ENCODE measurements at regions not wholly inside any gene's neighbourhood (a gene's known extent, or its start where the extent isn't known, plus 50 kb on each side); places are given as distances from the start of the nearest gene placed in this dataset.

DNA sequence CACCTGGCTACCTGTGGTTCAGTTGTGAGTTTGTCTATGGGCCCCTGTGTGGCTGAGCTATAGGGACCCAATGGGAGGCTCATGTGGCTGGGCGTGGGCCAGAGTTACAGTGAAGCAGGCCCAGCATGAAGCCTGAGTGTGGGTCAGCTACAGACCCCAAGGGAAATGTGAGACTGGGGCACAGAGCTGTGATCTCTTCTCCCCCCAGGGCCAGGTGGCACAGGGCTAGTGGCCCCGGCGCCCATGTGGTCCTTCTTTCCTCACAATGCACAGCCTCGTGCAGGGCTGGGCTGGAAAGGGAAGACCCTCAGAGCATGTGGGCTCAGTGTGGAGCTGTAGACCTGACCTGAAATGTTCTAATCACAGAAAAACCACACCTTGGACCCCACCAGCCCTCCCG, 71.6 kb upstream of the NECTIN1 start:
- Mint-ChIP-seq H3K27me3 (ENCODE audit: low read depth in 3 of 3) (peaks cover 14 to 22% (median 18%) of the 10 kb centered on the region in 3 donors), H3K36me3 (no peaks in the 10 kb centered on the region), H3K4me3 (no peak overlapping the region), H3K4me1 (no peaks in the 10 kb centered on the region), H3K9me3 (no peaks in the 10 kb centered on the region), H3K27ac (no peak overlapping the region)
- Histone ChIP-seq H3K36me3 (replicated peaks in 1 of 2; ENCODE audit: control insufficient read depth in 1 of 2, insufficient read depth in 2 of 2, low read length in 2 of 2) (no peaks in the 10 kb centered on the region), H3K27ac (ENCODE audit: low read depth in 1 of 2, low read length in 2 of 2) (no peak overlapping the region), H2AFZ (ENCODE audit: insufficient read depth, low read depth, low read length, poor library complexity, severe bottlenecking) (no peak overlapping the region), H3K4me1 (ENCODE audit: control insufficient read depth in 1 of 2, insufficient read depth in 2 of 2, low read length in 2 of 2) (no peaks in the 10 kb centered on the region), H3K4me2 (replicated peaks; ENCODE audit: extremely low read depth, low read length, poor library complexity, severe bottlenecking) (no peak overlapping the region), H3K27me3 (ENCODE audit: control insufficient read depth in 2 of 2, insufficient read depth in 2 of 2, low read length in 2 of 2) (peaks cover 0 to 14% of the 10 kb centered on the region in 2 donors), H3K79me2 (ENCODE audit: insufficient read depth, low read length) (no peaks in the 10 kb centered on the region), H3K9me3 (replicated peaks in 1 of 2; ENCODE audit: control insufficient read depth in 1 of 2, insufficient read depth in 1 of 2, low read length in 2 of 2) (no peaks in the 10 kb centered on the region), H3K9ac (ENCODE audit: insufficient read depth, low read length, poor library complexity, severe bottlenecking) (no peak overlapping the region), H3K4me3 (replicated peaks in 1 of 3; ENCODE audit: low read depth in 2 of 3, low read length in 3 of 3) (no peak overlapping the region), H4K20me1 (ENCODE audit: insufficient read depth, low read length) (no peaks in the 10 kb centered on the region)
- WGBS (ENCODE audit: insufficient coverage): 95% methylated on average over 4 of the region's 5 CpGs
- TF ChIP-seq CTCF (IDR thresholded peaks at IDR 0.05): no peak
- DNase-seq: no peak
- intact Hi-C loops (cut with micrococcal nuclease): no loop called here

GRCh38 chr11:119800171-119800570, 71.2 kb upstream of the NECTIN1 start:
- Histone ChIP-seq H3K9me3 (replicated peaks in 1 of 2; ENCODE audit: control insufficient read depth in 1 of 2, insufficient read depth in 1 of 2, low read length in 2 of 2) (no peaks in the 10 kb centered on the region), H3K4me2 (replicated peaks; ENCODE audit: extremely low read depth, low read length, poor library complexity, severe bottlenecking) (no peak overlapping the region), H2AFZ (ENCODE audit: insufficient read depth, low read depth, low read length, poor library complexity, severe bottlenecking) (no peak overlapping the region), H4K20me1 (ENCODE audit: insufficient read depth, low read length) (no peaks in the 10 kb centered on the region), H3K36me3 (replicated peaks in 1 of 2; ENCODE audit: control insufficient read depth in 1 of 2, insufficient read depth in 2 of 2, low read length in 2 of 2) (no peaks in the 10 kb centered on the region), H3K79me2 (ENCODE audit: insufficient read depth, low read length) (no peaks in the 10 kb centered on the region), H3K9ac (ENCODE audit: insufficient read depth, low read length, poor library complexity, severe bottlenecking) (no peak overlapping the region), H3K4me1 (ENCODE audit: control insufficient read depth in 1 of 2, insufficient read depth in 2 of 2, low read length in 2 of 2) (no peaks in the 10 kb centered on the region), H3K4me3 (replicated peaks in 1 of 3; ENCODE audit: low read depth in 2 of 3, low read length in 3 of 3) (no peak overlapping the region), H3K27me3 (ENCODE audit: control insufficient read depth in 2 of 2, insufficient read depth in 2 of 2, low read length in 2 of 2) (peaks cover 0 to 14% of the 10 kb centered on the region in 2 donors), H3K27ac (ENCODE audit: low read depth in 1 of 2, low read length in 2 of 2) (no peak overlapping the region)
- Mint-ChIP-seq H3K4me3 (no peak overlapping the region), H3K4me1 (no peaks in the 10 kb centered on the region), H3K27ac (no peak overlapping the region), H3K36me3 (no peaks in the 10 kb centered on the region), H3K27me3 (ENCODE audit: low read depth in 3 of 3) (peaks cover 16 to 22% (median 20%) of the 10 kb centered on the region in 3 donors), H3K9me3 (no peaks in the 10 kb centered on the region)
- WGBS (ENCODE audit: insufficient coverage): 100% methylated on average over 2 of the region's 2 CpGs
- no peak for TF ChIP-seq CTCF (IDR thresholded peaks at IDR 0.05)
- DNase-seq: no peak
- intact Hi-C loops (cut with micrococcal nuclease): no loop called here
